HEK293 (cell line): ENCODE measurements at regions not wholly inside any gene's neighbourhood (a gene's known extent, or its start where the extent isn't known, plus 50 kb on each side); places are given as distances from the start of the nearest gene placed in this dataset.

Experiments used
- CTCF ChIA-PET: fragments of 350-600 bp; formaldehyde crosslinking; extraction: SDS; loops from one replicate; lab custom pipeline; 2021; ENCODE audit warnings: antibody characterized with exemption; lab: Yijun Ruan, JAX
- POLR2A ChIA-PET: fragments of 300-600 bp; formaldehyde crosslinking; extraction: SDS; loops from one replicate; lab custom pipeline; 2020; ENCODE audit warnings: antibody characterized with exemption, inconsistent platforms; lab: Yijun Ruan, JAX
- H3K27ac ChIP-seq: fragments of 200-500 bp; sonication (Bioruptor generic); 2 replicates; pipeline ENCODE4 v1.5.1; 2014; ENCODE audit warnings: low read depth, low read length, control low read depth, inconsistent platforms; ENCODE audit errors: extremely low read depth
- H3K36me3 ChIP-seq, 2 experiments: fragments of 200-500 bp in 1 of 2; sonication (Bioruptor generic) in 1 of 2; 1 replicate in 1 of 2; 2 replicates in 1 of 2; pipeline ENCODE4 v1.5.1; 2014 to 2017; ENCODE audit warnings: inconsistent platforms in 2 of 2, low read length in 2 of 2; ENCODE audit not compliant: control insufficient read depth in 2 of 2, insufficient read depth in 1 of 2
- H3K4me1 ChIP-seq: fragments of 200-500 bp; sonication (Bioruptor generic); 2 replicates; pipeline ENCODE4 v1.5.1; 2014; ENCODE audit warnings: mild to moderate bottlenecking, low read length, inconsistent platforms; ENCODE audit not compliant: control insufficient read depth, insufficient read depth
- H3K4me3 ChIP-seq: 2 replicates; pipeline ENCODE4 v1.5.1; 2011; ENCODE audit warnings: low read depth, mild to moderate bottlenecking, control low read depth, low read length, moderate library complexity
- H3K9me3 ChIP-seq: fragments of 200-500 bp; sonication (Bioruptor generic); 2 replicates; pipeline ENCODE4 v1.5.1; 2014; ENCODE audit warnings: low read depth, low read length, inconsistent platforms; ENCODE audit not compliant: control insufficient read depth, insufficient read depth
- EGR2 ChIP-seq: fragments of 450-650 bp; formaldehyde crosslinking; IDR thresholded peaks from 2 replicates; pipeline ENCODE4 v1.5.1; 2016; ENCODE audit warnings: low read depth, missing biosample characterization, missing genetic modification characterization
- SETDB1 ChIP-seq: IDR thresholded peaks from one replicate; pipeline ENCODE4 v1.6.1; 2017; ENCODE audit warnings: mild to moderate bottlenecking, low read length, moderate library complexity, mixed read lengths; ENCODE audit not compliant: insufficient read length
- SP3 ChIP-seq: fragments of 450-650 bp; formaldehyde crosslinking; IDR thresholded peaks from 2 replicates; pipeline ENCODE4 v1.5.1; 2016; ENCODE audit warnings: missing biosample characterization, missing genetic modification characterization
- ZBTB48 ChIP-seq: fragments of 450-650 bp; formaldehyde crosslinking; IDR thresholded peaks from 2 replicates; pipeline ENCODE4 v1.5.1; 2016; ENCODE audit warnings: missing biosample characterization, missing genetic modification characterization
- ZBTB49 ChIP-seq: fragments of 450-650 bp; formaldehyde crosslinking; IDR thresholded peaks from 2 replicates; pipeline ENCODE4 v1.5.1; 2016; ENCODE audit warnings: missing biosample characterization, missing genetic modification characterization, low read depth
- ZNF174 ChIP-seq: fragments of 450-650 bp; formaldehyde crosslinking; IDR thresholded peaks from 2 replicates; pipeline ENCODE4 v1.5.0; 2017; ENCODE audit warnings: missing biosample characterization, mild to moderate bottlenecking, missing genetic modification characterization
- ZNF175 ChIP-seq: fragments of 450-650 bp; formaldehyde crosslinking; IDR thresholded peaks from 2 replicates; pipeline ENCODE4 v1.5.1; 2016; ENCODE audit warnings: missing biosample characterization, missing genetic modification characterization
- ZNF184 ChIP-seq: fragments of 450-650 bp; IDR thresholded peaks from 2 replicates; pipeline ENCODE4 v1.5.1; 2018; ENCODE audit warnings: missing biosample characterization, mild to moderate bottlenecking, missing genetic modification characterization
- ZNF2 ChIP-seq: fragments of 450-650 bp; formaldehyde crosslinking; IDR thresholded peaks from 2 replicates; pipeline ENCODE4 v1.5.1; 2016; ENCODE audit warnings: missing biosample characterization, missing genetic modification characterization
- ZNF214 ChIP-seq: fragments of 450-650 bp; formaldehyde crosslinking; IDR thresholded peaks from 2 replicates; pipeline ENCODE4 v1.5.1; 2017; ENCODE audit warnings: missing biosample characterization, mild to moderate bottlenecking, missing genetic modification characterization, borderline replicate concordance
- ZNF24 ChIP-seq: fragments of 450-650 bp; formaldehyde crosslinking; IDR thresholded peaks from 2 replicates; pipeline ENCODE4 v1.5.1; 2016; ENCODE audit warnings: missing biosample characterization, missing genetic modification characterization
- ZNF302 ChIP-seq: fragments of 450-650 bp; formaldehyde crosslinking; IDR thresholded peaks from 2 replicates; pipeline ENCODE4 v1.5.1; 2016; ENCODE audit warnings: missing biosample characterization, missing genetic modification characterization, low read depth
- ZNF354C ChIP-seq: fragments of 450-650 bp; formaldehyde crosslinking; IDR thresholded peaks from 2 replicates; pipeline ENCODE4 v1.5.1; 2016; ENCODE audit warnings: missing biosample characterization, missing genetic modification characterization, low read depth, borderline replicate concordance
- ZNF530 ChIP-seq: fragments of 450-650 bp; formaldehyde crosslinking; IDR thresholded peaks from 2 replicates; pipeline ENCODE4 v1.5.1; 2016; ENCODE audit warnings: low read depth, missing biosample characterization, missing genetic modification characterization
- ZNF558 ChIP-seq: fragments of 450-650 bp; formaldehyde crosslinking; IDR thresholded peaks from 2 replicates; pipeline ENCODE4 v1.5.1; 2016; ENCODE audit warnings: missing biosample characterization, missing genetic modification characterization
- ZNF561 ChIP-seq: fragments of 450-650 bp; IDR thresholded peaks from 2 replicates; pipeline ENCODE4 v1.5.1; 2018; ENCODE audit warnings: missing biosample characterization, missing genetic modification characterization, borderline replicate concordance
- ZNF76 ChIP-seq: fragments of 450-650 bp; formaldehyde crosslinking; IDR thresholded peaks from 2 replicates; pipeline ENCODE4; 2016; ENCODE audit warnings: low read depth, missing biosample characterization, missing genetic modification characterization, borderline replicate concordance
- ZNF791 ChIP-seq: fragments of 450-650 bp; formaldehyde crosslinking; IDR thresholded peaks from 2 replicates; pipeline ENCODE4 v1.5.1; 2016; ENCODE audit warnings: missing biosample characterization, missing genetic modification characterization
- ZNF830 ChIP-seq: fragments of 450-650 bp; IDR thresholded peaks from 2 replicates; pipeline ENCODE4 v1.5.0; 2018; ENCODE audit warnings: missing biosample characterization, missing genetic modification characterization, low read depth, mild to moderate bottlenecking, moderate library complexity
- ZNF837 ChIP-seq: fragments of 450-650 bp; formaldehyde crosslinking; IDR thresholded peaks from 2 replicates; pipeline ENCODE4 v1.5.1; 2016; ENCODE audit warnings: missing biosample characterization, missing genetic modification characterization
- TF ChIP-seq, protein P1 (sequence below): fragments of 450-650 bp; formaldehyde crosslinking; IDR thresholded peaks from 2 replicates; pipeline ENCODE4 v1.5.1; 2016; ENCODE audit warnings: missing biosample characterization, missing genetic modification characterization, low read depth
- TF ChIP-seq, protein P2 (sequence below): fragments of 450-650 bp; formaldehyde crosslinking; IDR thresholded peaks from 2 replicates; pipeline ENCODE4 v1.5.1; 2016; ENCODE audit warnings: missing biosample characterization, missing genetic modification characterization, borderline replicate concordance
- TF ChIP-seq, protein P3 (sequence below): fragments of 450-650 bp; formaldehyde crosslinking; IDR thresholded peaks from 2 replicates; pipeline ENCODE4 v1.5.1; 2017; ENCODE audit warnings: missing biosample characterization, mild to moderate bottlenecking, missing genetic modification characterization, moderate library complexity
- TF ChIP-seq, protein P4 (sequence below): fragments of 450-650 bp; formaldehyde crosslinking; IDR thresholded peaks from 2 replicates; pipeline ENCODE4 v1.5.1; 2016; ENCODE audit warnings: missing biosample characterization, missing genetic modification characterization
- TF ChIP-seq, protein P5 (sequence below): fragments of 450-650 bp; formaldehyde crosslinking; IDR thresholded peaks from 2 replicates; pipeline ENCODE4 v1.5.1; 2016; ENCODE audit warnings: missing biosample characterization, missing genetic modification characterization, borderline replicate concordance

GRCh38 chr10:35821339-35821911, 179.3 kb upstream of the FZD8 start:
- ChIA-PET POLR2A (no interaction called here), CTCF (interaction anchor here (0.6 to 1.0 kb wide), 2 partner anchors 15 to 36 kb away, joined by 3 read pairs; no protein-coding TSS in a partner anchor)
- Histone ChIP-seq H3K4me3 (no peak overlapping the region), H3K27ac (peak overlapping the region; percentile 64), H3K36me3 (no peaks in the 10 kb centered on the region), H3K9me3 (no peaks in the 10 kb centered on the region), H3K4me1 (peaks cover 9% of the 10 kb centered on the region)
- peak; percentile 64 for TF ChIP-seq ZBTB48 (tag by site-specific recombination)
- no peak for TF ChIP-seq SP3
- TF ChIP-seq, protein P1, sequence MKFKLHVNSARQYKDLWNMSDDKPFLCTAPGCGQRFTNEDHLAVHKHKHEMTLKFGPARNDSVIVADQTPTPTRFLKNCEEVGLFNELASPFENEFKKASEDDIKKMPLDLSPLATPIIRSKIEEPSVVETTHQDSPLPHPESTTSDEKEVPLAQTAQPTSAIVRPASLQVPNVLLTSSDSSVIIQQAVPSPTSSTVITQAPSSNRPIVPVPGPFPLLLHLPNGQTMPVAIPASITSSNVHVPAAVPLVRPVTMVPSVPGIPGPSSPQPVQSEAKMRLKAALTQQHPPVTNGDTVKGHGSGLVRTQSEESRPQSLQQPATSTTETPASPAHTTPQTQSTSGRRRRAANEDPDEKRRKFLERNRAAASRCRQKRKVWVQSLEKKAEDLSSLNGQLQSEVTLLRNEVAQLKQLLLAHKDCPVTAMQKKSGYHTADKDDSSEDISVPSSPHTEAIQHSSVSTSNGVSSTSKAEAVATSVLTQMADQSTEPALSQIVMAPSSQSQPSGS (tag by site-specific recombination) = no peak
- TF ChIP-seq ZNF302 (tag by site-specific recombination) = no peak
- no peak for TF ChIP-seq ZNF175 (tag by site-specific recombination)
- no peak for TF ChIP-seq ZNF791
- no peak for TF ChIP-seq ZBTB49 (tag by site-specific recombination)
- TF ChIP-seq ZNF530 (tag by site-specific recombination) = no peak
- no peak for TF ChIP-seq ZNF76
- TF ChIP-seq ZNF174 (tag by site-specific recombination) = no peak
- peak; percentile 57; the same call in 1 of the 2 replicates for TF ChIP-seq ZNF561 (tag by site-specific recombination)
- no peak for TF ChIP-seq ZNF837 (tag by site-specific recombination)
- no peak for TF ChIP-seq ZNF184 (tag by site-specific recombination)
- TF ChIP-seq ZNF2 (tag by site-specific recombination) = no peak; the same call in 1 of the 2 replicates
- no peak for TF ChIP-seq ZNF24 (tag by site-specific recombination)
- TF ChIP-seq, protein P2, sequence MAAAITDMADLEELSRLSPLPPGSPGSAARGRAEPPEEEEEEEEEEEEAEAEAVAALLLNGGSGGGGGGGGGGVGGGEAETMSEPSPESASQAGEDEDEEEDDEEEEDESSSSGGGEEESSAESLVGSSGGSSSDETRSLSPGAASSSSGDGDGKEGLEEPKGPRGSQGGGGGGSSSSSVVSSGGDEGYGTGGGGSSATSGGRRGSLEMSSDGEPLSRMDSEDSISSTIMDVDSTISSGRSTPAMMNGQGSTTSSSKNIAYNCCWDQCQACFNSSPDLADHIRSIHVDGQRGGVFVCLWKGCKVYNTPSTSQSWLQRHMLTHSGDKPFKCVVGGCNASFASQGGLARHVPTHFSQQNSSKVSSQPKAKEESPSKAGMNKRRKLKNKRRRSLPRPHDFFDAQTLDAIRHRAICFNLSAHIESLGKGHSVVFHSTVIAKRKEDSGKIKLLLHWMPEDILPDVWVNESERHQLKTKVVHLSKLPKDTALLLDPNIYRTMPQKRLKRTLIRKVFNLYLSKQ = no peak
- TF ChIP-seq SETDB1 = no peak
- TF ChIP-seq, protein P3, sequence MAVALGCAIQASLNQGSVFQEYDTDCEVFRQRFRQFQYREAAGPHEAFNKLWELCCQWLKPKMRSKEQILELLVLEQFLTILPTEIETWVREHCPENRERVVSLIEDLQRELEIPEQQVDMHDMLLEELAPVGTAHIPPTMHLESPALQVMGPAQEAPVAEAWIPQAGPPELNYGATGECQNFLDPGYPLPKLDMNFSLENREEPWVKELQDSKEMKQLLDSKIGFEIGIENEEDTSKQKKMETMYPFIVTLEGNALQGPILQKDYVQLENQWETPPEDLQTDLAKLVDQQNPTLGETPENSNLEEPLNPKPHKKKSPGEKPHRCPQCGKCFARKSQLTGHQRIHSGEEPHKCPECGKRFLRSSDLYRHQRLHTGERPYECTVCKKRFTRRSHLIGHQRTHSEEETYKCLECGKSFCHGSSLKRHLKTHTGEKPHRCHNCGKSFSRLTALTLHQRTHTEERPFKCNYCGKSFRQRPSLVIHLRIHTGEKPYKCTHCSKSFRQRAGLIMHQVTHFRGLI = peak; percentile 29; the same call in 1 of the 2 replicates
- no peak for TF ChIP-seq ZNF558
- TF ChIP-seq, protein P4, sequence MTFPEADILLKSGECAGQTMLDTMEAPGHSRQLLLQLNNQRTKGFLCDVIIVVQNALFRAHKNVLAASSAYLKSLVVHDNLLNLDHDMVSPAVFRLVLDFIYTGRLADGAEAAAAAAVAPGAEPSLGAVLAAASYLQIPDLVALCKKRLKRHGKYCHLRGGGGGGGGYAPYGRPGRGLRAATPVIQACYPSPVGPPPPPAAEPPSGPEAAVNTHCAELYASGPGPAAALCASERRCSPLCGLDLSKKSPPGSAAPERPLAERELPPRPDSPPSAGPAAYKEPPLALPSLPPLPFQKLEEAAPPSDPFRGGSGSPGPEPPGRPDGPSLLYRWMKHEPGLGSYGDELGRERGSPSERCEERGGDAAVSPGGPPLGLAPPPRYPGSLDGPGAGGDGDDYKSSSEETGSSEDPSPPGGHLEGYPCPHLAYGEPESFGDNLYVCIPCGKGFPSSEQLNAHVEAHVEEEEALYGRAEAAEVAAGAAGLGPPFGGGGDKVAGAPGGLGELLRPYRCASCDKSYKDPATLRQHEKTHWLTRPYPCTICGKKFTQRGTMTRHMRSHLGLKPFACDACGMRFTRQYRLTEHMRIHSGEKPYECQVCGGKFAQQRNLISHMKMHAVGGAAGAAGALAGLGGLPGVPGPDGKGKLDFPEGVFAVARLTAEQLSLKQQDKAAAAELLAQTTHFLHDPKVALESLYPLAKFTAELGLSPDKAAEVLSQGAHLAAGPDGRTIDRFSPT (tag by site-specific recombination) = no peak
- TF ChIP-seq ZNF830 (tag by site-specific recombination) = no peak
- TF ChIP-seq ZNF214 (tag by site-specific recombination) = no peak
- no peak for TF ChIP-seq ZNF354C (tag by site-specific recombination)
- TF ChIP-seq EGR2 (tag by site-specific recombination) = no peak
- TF ChIP-seq, protein P5, sequence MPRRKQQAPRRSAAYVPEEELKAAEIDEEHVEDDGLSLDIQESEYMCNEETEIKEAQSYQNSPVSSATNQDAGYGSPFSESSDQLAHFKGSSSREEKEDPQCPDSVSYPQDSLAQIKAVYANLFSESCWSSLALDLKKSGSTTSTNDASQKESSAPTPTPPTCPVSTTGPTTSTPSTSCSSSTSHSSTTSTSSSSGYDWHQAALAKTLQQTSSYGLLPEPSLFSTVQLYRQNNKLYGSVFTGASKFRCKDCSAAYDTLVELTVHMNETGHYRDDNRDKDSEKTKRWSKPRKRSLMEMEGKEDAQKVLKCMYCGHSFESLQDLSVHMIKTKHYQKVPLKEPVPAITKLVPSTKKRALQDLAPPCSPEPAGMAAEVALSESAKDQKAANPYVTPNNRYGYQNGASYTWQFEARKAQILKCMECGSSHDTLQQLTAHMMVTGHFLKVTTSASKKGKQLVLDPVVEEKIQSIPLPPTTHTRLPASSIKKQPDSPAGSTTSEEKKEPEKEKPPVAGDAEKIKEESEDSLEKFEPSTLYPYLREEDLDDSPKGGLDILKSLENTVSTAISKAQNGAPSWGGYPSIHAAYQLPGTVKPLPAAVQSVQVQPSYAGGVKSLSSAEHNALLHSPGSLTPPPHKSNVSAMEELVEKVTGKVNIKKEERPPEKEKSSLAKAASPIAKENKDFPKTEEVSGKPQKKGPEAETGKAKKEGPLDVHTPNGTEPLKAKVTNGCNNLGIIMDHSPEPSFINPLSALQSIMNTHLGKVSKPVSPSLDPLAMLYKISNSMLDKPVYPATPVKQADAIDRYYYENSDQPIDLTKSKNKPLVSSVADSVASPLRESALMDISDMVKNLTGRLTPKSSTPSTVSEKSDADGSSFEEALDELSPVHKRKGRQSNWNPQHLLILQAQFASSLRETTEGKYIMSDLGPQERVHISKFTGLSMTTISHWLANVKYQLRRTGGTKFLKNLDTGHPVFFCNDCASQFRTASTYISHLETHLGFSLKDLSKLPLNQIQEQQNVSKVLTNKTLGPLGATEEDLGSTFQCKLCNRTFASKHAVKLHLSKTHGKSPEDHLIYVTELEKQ (tag by site-specific recombination) = peak; percentile 58; the same call in 1 of the 2 replicates
